Stomach (tissue), 4 donors: ENCODE measurements at regions not wholly inside any gene's neighbourhood (a gene's known extent, or its start where the extent isn't known, plus 50 kb on each side); places are given as distances from the start of the nearest gene placed in this dataset.

ENCODE experiments used
- POLR2A ChIP-seq, 4 donors: fragments of 450-650 bp; IDR thresholded peaks; one replicate each; pipeline ENCODE4 v1.6.1; 2016; ENCODE audit warnings: antibody characterized with exemption in 4 of 4, control low read depth in 2 of 4, mild to moderate bottlenecking in 1 of 4, moderate library complexity in 1 of 4
- POLR2AphosphoS5 ChIP-seq, 3 donors: sonication (generic); formaldehyde crosslinking; IDR thresholded peaks; one replicate each; pipeline ENCODE4 v1.6.1; 2016; ENCODE audit warnings: antibody characterized with exemption in 3 of 3
- TF ChIP-seq, protein P1 (sequence below), 7 experiments: fragments of 450-650 bp in 4 of 7; fragments of 200-600 bp in 3 of 7; sonication (generic) in 3 of 7; IDR thresholded peaks; one replicate each; pipeline ENCODE4 v1.5.1; 2016 to 2019; ENCODE audit warnings: antibody characterized with exemption in 7 of 7, control low read depth in 2 of 7, mild to moderate bottlenecking in 1 of 7

DNA sequence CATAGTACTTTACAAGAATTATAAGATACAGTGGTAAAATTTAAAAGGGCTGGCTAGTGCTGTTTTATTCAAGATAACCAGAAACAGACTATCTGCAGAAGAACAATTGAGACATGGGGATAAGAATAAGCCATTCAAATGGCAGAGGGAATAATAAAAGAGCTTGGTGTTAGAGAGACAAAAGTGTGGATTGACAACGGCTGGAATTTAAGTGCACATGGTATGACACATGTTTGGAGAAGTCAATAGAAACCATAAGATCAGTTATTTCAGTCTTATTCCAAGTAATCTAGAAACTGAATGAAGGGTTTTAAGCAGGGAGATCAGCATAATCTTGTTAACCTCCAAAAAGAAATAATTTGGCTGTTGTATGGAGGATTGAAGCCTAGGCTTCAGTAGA is 1205.5 kb upstream of the CITED2 start:
- TF ChIP-seq, protein P1, sequence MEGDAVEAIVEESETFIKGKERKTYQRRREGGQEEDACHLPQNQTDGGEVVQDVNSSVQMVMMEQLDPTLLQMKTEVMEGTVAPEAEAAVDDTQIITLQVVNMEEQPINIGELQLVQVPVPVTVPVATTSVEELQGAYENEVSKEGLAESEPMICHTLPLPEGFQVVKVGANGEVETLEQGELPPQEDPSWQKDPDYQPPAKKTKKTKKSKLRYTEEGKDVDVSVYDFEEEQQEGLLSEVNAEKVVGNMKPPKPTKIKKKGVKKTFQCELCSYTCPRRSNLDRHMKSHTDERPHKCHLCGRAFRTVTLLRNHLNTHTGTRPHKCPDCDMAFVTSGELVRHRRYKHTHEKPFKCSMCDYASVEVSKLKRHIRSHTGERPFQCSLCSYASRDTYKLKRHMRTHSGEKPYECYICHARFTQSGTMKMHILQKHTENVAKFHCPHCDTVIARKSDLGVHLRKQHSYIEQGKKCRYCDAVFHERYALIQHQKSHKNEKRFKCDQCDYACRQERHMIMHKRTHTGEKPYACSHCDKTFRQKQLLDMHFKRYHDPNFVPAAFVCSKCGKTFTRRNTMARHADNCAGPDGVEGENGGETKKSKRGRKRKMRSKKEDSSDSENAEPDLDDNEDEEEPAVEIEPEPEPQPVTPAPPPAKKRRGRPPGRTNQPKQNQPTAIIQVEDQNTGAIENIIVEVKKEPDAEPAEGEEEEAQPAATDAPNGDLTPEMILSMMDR (IDR thresholded peaks at IDR 0.05), result no peak
- TF ChIP-seq POLR2A (IDR thresholded peaks at IDR 0.05) (no peak), POLR2AphosphoS5 (IDR thresholded peaks at IDR 0.05) (no peak)
